H9 (cell line): ENCODE measurements at regions not wholly inside any gene's neighbourhood (a gene's known extent, or its start where the extent isn't known, plus 50 kb on each side); places are given as distances from the start of the nearest gene placed in this dataset.

Source experiments
- DNase-seq: peaks from one replicate; pipeline ENCODE4 v3.0.0-alpha.2; 2017
- H2AFZ ChIP-seq: one replicate; pipeline ENCODE4 v1.6.1; 2013; ENCODE audit warnings: mild to moderate bottlenecking, low read length, control low read depth, moderate library complexity
- H2AK5ac ChIP-seq: 2 replicates; pipeline ENCODE4 v1.6.1; 2013; ENCODE audit warnings: low read length, control low read depth, mixed read lengths; ENCODE audit not compliant: insufficient read length
- H2BK120ac ChIP-seq: one replicate; pipeline ENCODE4 v1.6.1; 2013; ENCODE audit warnings: low read depth, mild to moderate bottlenecking, low read length, control low read depth, inconsistent platforms; ENCODE audit not compliant: poor library complexity, severe bottlenecking
- H2BK12ac ChIP-seq: 2 replicates; pipeline ENCODE4 v1.6.1; 2013; ENCODE audit warnings: low read length, control low read depth, mixed read lengths, low read depth; ENCODE audit not compliant: insufficient read length
- H2BK15ac ChIP-seq: 2 replicates; pipeline ENCODE4 v1.6.1; 2013; ENCODE audit warnings: low read depth, low read length, control low read depth
- H2BK20ac ChIP-seq: one replicate; pipeline ENCODE4 v1.6.1; 2013; ENCODE audit warnings: low read depth, mild to moderate bottlenecking, low read length, control low read depth, inconsistent platforms; ENCODE audit not compliant: poor library complexity, severe bottlenecking
- H2BK5ac ChIP-seq: 2 replicates; pipeline ENCODE4 v1.6.1; 2013; ENCODE audit warnings: low read length, control low read depth, mixed read lengths; ENCODE audit not compliant: insufficient read length
- H3K14ac ChIP-seq: 2 replicates; pipeline ENCODE4 v1.6.1; 2013; ENCODE audit warnings: low read length, control low read depth; ENCODE audit not compliant: insufficient read depth
- H3K18ac ChIP-seq: 2 replicates; pipeline ENCODE4 v1.6.1; 2013; ENCODE audit warnings: low read depth, mild to moderate bottlenecking, mixed read lengths, low read length, control low read depth; ENCODE audit not compliant: insufficient read length
- H3K23ac ChIP-seq: 2 replicates; pipeline ENCODE4 v1.6.1; 2013; ENCODE audit warnings: low read length, control low read depth, mixed read lengths, low read depth; ENCODE audit not compliant: insufficient read length
- H3K23me2 ChIP-seq: 2 replicates; pipeline ENCODE4 v1.6.1; 2013; ENCODE audit warnings: low read depth, mild to moderate bottlenecking, mixed read lengths, low read length, control low read depth; ENCODE audit not compliant: insufficient read length, poor library complexity, severe bottlenecking
- H3K27ac ChIP-seq: 2 replicates; pipeline ENCODE4 v1.5.1; 2013; ENCODE audit warnings: low read length, control low read depth, mixed read lengths, low read depth; ENCODE audit not compliant: insufficient read length
- H3K27me3 ChIP-seq: 2 replicates; pipeline ENCODE4 v1.6.1; 2013; ENCODE audit warnings: low read length, control low read depth, inconsistent platforms; ENCODE audit not compliant: insufficient read depth
- H3K4ac ChIP-seq: 2 replicates; pipeline ENCODE4 v1.6.1; 2013; ENCODE audit warnings: low read depth, mild to moderate bottlenecking, control low read depth, inconsistent platforms, low read length, moderate library complexity
- H3K4me1 ChIP-seq: 2 replicates; pipeline ENCODE4 v1.6.1; 2013; ENCODE audit warnings: low read length, control low read depth, inconsistent platforms; ENCODE audit not compliant: insufficient read depth
- H3K4me2 ChIP-seq: 2 replicates; pipeline ENCODE4 v1.6.1; 2013; ENCODE audit warnings: low read length, control low read depth, mixed read lengths; ENCODE audit not compliant: insufficient read length, insufficient read depth
- H3K56ac ChIP-seq: 2 replicates; pipeline ENCODE4 v1.6.1; 2013; ENCODE audit warnings: low read depth, mild to moderate bottlenecking, mixed read lengths, low read length, control low read depth; ENCODE audit not compliant: insufficient read length
- H3K79me1 ChIP-seq: 2 replicates; pipeline ENCODE4 v1.6.1; 2013; ENCODE audit warnings: low read depth, mild to moderate bottlenecking, moderate library complexity, low read length, control low read depth, inconsistent platforms; ENCODE audit not compliant: insufficient read depth, poor library complexity, severe bottlenecking
- H3K79me2 ChIP-seq: 2 replicates; pipeline ENCODE4 v1.6.1; 2013; ENCODE audit warnings: low read length, control low read depth, inconsistent platforms; ENCODE audit not compliant: insufficient read depth
- H3K9ac ChIP-seq: 2 replicates; pipeline ENCODE4 v1.6.1; 2013; ENCODE audit warnings: low read length, control low read depth, mixed read lengths; ENCODE audit not compliant: insufficient read length; ENCODE audit errors: extremely low read depth
- H3K9me3 ChIP-seq: one replicate; pipeline ENCODE4 v1.6.1; 2013; ENCODE audit warnings: low read depth, low read length, inconsistent platforms; ENCODE audit not compliant: control insufficient read depth
- H3T11ph ChIP-seq: one replicate; pipeline ENCODE4 v1.6.1; 2013; ENCODE audit warnings: mild to moderate bottlenecking, low read length, control low read depth, inconsistent platforms
- H4K20me1 ChIP-seq: one replicate; pipeline ENCODE4 v1.6.1; 2013; ENCODE audit not compliant: control insufficient read depth, insufficient read length, insufficient read depth
- H4K5ac ChIP-seq: 2 replicates; pipeline ENCODE4 v1.6.1; 2013; ENCODE audit warnings: low read depth, mild to moderate bottlenecking, mixed read lengths, low read length, control low read depth; ENCODE audit not compliant: insufficient read length
- H4K8ac ChIP-seq: replicated peaks from 2 replicates; pipeline ENCODE4 v1.6.1; 2013; ENCODE audit warnings: low read length, control low read depth, mixed read lengths, low read depth; ENCODE audit not compliant: insufficient read length
- H4K91ac ChIP-seq: 2 replicates; pipeline ENCODE4 v1.6.1; 2013; ENCODE audit warnings: low read depth, mild to moderate bottlenecking, moderate library complexity, mixed read lengths, low read length, control low read depth; ENCODE audit not compliant: insufficient read length
- H3K27ac Mint-ChIP-seq, 3 experiments: 2 replicates in 2 of 3; 3 replicates in 1 of 3; pipeline ENCODE4 v1.8.0; 2020 to 2021; ENCODE audit warnings: mixed read lengths in 3 of 3, mild to moderate bottlenecking in 1 of 3, moderate library complexity in 1 of 3
- H3K27me3 Mint-ChIP-seq: 2 replicates; pipeline ENCODE4 v1.8.0; 2021; ENCODE audit warnings: low read depth, mild to moderate bottlenecking, moderate library complexity, mixed read lengths
- H3K36me3 Mint-ChIP-seq, 3 experiments: 2 replicates in 2 of 3; 3 replicates in 1 of 3; pipeline ENCODE4 v1.8.0; 2020 to 2021; ENCODE audit warnings: low read depth in 3 of 3, mixed read lengths in 3 of 3; ENCODE audit not compliant: insufficient read depth in 1 of 3
- H3K4me1 Mint-ChIP-seq, 2 experiments: 2 replicates each; pipeline ENCODE4 v1.8.0; 2020; ENCODE audit warnings: mixed read lengths in 2 of 2
- H3K4me3 Mint-ChIP-seq, 2 experiments: 2 replicates in 1 of 2; 3 replicates in 1 of 2; pipeline ENCODE4 v1.8.0; 2020 to 2021; ENCODE audit warnings: mild to moderate bottlenecking in 2 of 2, mixed read lengths in 2 of 2, moderate library complexity in 1 of 2
- H3K9me3 Mint-ChIP-seq, 2 experiments: 2 replicates in 1 of 2; 3 replicates in 1 of 2; pipeline ENCODE4 v1.8.0; 2020; ENCODE audit warnings: mild to moderate bottlenecking in 2 of 2, mixed read lengths in 2 of 2, moderate library complexity in 1 of 2
- WGBS: extraction: QIAGEN DNeasy Blood & Tissue Kit; methylation state at CpG from one replicate; pipeline ENCODE4 v1.1.7; 2013; ENCODE audit warnings: missing lambda C conversion rate, low lambda C conversion rate, mixed read lengths; ENCODE audit not compliant: insufficient read length; ENCODE audit errors: extremely low coverage; 5-methylcytosine and 5-hydroxymethylcytosine counted together
- TF ChIP-seq, protein P1 (sequence below): fragments of 200-600 bp; sonication (generic); conservative IDR thresholded peaks from 3 replicates; pipeline ENCODE4 v1.8.0; 2021; ENCODE audit warnings: antibody characterized with exemption, mild to moderate bottlenecking

DNA sequence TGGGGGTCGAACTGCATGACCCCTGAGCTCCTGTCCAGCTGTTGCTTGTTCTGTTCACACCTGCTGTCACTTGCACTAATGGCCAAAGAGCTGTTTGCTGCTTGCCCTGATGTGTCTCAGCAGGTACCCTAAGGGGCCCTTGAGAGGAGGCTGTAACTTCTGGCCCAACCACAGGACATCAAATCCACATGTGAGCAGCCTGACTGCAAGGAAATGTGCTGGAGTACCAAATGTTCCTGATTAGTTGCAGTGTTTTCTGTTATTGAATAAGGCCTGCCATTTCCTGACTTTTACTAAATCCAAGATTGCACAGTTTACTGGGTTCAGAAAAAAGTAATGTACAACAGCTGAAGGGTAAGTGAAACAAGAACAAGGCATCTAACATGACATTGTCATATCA lies 91.7 kb upstream of the IL6 start:
- H3K79me1 ChIP-seq = no peaks in the 10 kb centered on the region
- H3K79me2 ChIP-seq = no peaks in the 10 kb centered on the region
- no peak overlapping the region for H3K14ac ChIP-seq
- H3K9me3 ChIP-seq = no peaks in the 10 kb centered on the region
- no peaks in the 10 kb centered on the region for H4K20me1 ChIP-seq
- H3K4ac ChIP-seq = no peak overlapping the region
- Mint-ChIP-seq H3K27ac (no peak overlapping the region), H3K4me1 (peaks cover 3 to 9% of the 10 kb centered on the region in 2 experiments; a peak in 2 of 4 replicates), H3K9me3 (no peaks in the 10 kb centered on the region; a peak in 1 of 5 replicates), H3K36me3 (no peaks in the 10 kb centered on the region), H3K4me3 (no peak overlapping the region), H3K27me3 (no peaks in the 10 kb centered on the region)
- H2BK120ac ChIP-seq = no peak overlapping the region
- no peaks in the 10 kb centered on the region for H3K23me2 ChIP-seq
- no peak overlapping the region for H3K27ac ChIP-seq
- no peak overlapping the region for H2BK5ac ChIP-seq
- no peaks in the 10 kb centered on the region for H3K4me1 ChIP-seq
- no peak overlapping the region for H3T11ph ChIP-seq
- WGBS = no CpG with 5 or more reads among the region's 1 CpG
- no peak overlapping the region for H2BK15ac ChIP-seq
- no peak overlapping the region for H4K8ac ChIP-seq
- H2AFZ ChIP-seq = no peak overlapping the region
- H2BK12ac ChIP-seq = no peak overlapping the region
- H2AK5ac ChIP-seq = no peak overlapping the region
- no peaks in the 10 kb centered on the region for H3K27me3 ChIP-seq
- DNase-seq = no peak
- H3K56ac ChIP-seq = no peak overlapping the region
- no peak overlapping the region for H4K91ac ChIP-seq
- no peak overlapping the region for H2BK20ac ChIP-seq
- no peak overlapping the region for H3K23ac ChIP-seq
- TF ChIP-seq, protein P1, sequence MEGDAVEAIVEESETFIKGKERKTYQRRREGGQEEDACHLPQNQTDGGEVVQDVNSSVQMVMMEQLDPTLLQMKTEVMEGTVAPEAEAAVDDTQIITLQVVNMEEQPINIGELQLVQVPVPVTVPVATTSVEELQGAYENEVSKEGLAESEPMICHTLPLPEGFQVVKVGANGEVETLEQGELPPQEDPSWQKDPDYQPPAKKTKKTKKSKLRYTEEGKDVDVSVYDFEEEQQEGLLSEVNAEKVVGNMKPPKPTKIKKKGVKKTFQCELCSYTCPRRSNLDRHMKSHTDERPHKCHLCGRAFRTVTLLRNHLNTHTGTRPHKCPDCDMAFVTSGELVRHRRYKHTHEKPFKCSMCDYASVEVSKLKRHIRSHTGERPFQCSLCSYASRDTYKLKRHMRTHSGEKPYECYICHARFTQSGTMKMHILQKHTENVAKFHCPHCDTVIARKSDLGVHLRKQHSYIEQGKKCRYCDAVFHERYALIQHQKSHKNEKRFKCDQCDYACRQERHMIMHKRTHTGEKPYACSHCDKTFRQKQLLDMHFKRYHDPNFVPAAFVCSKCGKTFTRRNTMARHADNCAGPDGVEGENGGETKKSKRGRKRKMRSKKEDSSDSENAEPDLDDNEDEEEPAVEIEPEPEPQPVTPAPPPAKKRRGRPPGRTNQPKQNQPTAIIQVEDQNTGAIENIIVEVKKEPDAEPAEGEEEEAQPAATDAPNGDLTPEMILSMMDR = no peak
- H4K5ac ChIP-seq = no peak overlapping the region
- no peak overlapping the region for H3K4me2 ChIP-seq
- H3K18ac ChIP-seq = no peak overlapping the region
- H3K9ac ChIP-seq = no peak overlapping the region
